Stimulated activated CD4-positive, alpha-beta T cell treated with anti-CD3 and anti-CD28 coated beads, Interleukin-4, amount 100 ng/mL, for 4 hours (primary cell): ENCODE measurements at regions not wholly inside any gene's neighbourhood (a gene's known extent, or its start where the extent isn't known, plus 50 kb on each side); places are given as distances from the start of the nearest gene placed in this dataset.

Experiments used
- DNase-seq, 2 experiments: peaks; one replicate each; pipeline ENCODE4 v3.0.0-alpha.2; 2020

DNA sequence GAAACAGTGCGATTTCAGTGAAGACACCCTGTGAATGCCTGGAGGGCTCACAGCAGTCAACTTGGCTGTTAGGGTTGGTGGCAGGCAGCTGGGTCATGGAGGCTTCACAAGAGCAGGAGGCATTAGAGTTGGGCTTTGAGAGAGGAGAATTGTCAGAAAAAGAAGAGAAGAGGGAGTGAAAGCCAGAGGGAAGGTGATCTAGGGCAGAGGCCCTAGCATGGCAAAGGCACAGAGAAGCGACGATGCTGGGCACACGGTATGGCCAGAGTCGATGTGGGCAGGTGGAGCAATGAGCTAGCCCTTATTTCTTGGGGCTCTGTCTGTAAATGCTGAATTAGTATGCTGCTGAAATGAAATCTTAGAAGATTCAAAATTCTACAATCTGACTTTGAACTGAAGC is 52.6 kb upstream of the OLFM4 start:
- no peak for DNase-seq

DNA sequence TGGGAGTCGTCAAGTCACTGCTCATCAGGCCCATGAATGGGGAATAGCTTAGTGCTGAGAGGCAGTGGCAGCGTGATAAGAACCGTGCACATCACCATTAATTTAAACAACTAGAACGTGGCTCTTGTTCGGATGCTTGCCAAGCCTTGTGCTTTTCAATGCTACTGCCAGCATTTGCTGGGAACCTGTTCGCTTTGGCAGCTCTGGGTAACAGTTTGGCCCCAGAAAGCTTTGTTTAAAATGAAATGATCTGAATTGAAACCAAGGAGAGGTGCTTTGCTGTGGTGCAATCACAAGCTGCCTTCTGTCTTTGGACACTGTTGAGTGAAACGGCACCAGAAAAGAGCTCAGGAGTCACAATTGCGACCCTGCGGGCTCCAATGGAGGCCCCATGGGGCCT is 53.5 kb upstream of the OLFM4 start:
- DNase-seq: no peak

DNA sequence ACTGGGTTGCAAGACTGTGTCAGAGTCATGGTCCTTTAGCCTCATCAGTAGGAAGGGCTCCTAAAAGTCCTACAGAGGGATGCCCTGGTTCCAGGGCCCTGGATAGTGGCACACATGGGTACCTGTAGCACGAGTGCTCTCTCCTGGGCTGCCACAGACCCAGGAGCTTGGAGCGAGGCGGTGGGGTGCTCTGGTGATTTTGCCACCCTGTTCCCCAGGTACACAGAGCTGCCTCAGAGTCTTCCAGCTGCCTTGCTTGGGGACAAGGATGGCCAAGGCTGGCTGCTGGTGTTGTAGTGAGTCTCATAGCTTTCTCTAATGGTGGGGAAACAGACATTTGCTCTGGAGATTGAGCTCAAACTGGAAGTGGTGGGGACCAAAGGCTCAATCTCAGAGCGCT is 53.9 kb upstream of the OLFM4 start:
- no peak for DNase-seq

DNA sequence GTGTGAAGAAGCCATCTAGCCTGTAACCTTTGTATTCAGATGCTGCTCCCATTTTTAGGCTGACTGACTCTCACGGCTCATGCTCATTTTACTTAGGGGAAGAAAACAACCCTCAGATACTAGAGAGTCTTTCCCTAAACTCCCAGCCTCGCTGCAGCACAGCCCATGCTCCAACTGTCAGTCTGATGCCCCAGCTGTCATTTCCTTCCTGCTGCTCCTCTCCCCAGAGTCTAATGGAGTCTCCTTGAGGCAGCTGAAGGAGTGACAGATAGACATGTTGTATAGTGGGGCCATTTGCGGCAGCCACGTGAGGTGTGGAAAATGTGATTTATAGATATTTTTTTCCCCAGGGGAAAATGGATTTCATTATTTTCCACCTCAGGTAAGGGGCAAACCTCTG is 59.2 kb upstream of the OLFM4 start:
- DNase-seq: no peak

DNA sequence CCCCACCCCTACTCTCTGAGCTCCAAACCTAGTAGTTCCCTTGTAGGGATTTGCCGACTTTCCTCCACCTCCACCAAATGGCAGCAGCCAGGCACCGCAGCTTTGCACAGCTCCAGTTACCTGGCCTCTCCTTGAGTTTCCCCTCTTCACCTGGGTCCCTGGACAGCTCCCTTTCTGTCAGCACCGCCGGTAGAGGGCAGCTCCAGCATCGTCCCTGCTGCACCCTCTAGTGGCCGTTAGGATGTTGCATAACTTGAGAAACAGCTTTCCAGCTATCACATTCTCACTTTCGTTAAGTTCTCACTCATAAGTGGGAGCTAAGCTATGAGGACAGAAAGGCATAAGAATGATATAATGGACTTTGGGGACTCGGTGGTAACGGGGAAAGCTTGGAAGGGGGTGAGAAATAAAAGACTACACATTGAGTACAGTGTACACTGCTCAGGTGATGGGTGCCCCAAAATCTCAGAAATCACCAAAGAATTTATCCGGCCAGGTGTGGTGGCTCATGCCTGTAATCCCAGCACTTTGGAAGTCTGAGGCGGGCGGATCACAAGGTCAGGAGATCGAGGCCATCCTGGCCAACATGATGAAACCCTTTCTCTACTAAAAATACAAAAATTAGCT is 60.4 kb upstream of the OLFM4 start:
- DNase-seq: peak; percentile 40 to 45

- no peak for DNase-seq
Measured at GRCh38 chr13:52961987-52962386, 66.6 kb upstream of the OLFM4 start.

DNA sequence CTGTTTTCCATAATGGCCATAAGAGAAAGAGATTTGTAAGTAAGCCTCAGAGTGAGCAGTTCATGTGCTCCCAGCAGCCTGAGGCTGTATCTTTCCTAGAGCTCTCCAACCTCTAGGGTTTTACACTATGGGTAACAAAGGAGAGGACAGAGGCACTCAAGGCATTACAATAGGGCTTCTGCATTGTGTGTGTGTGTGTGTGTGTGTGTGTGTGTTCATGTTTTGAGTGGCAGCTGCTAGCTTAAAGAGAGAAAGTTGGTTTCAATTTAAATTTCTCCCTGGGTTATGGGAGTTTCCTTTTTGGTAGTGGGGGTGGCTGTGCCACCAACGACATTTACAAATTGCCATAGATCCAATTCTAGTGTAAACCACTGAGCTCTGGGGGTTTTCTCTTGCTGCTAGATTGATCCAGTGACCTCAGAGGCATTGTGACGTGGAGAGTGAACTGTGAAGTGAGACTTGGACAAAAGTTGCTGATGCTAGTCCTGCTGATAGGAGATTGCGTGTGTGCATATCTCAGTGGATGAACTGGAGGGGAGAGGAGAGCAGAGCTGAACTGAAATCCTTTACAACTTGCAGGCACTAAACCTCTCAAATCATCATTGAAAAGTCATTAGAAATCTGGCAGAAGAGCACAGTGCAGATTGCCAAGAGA is 67.2 kb upstream of the OLFM4 start:
- DNase-seq: no peak

DNA sequence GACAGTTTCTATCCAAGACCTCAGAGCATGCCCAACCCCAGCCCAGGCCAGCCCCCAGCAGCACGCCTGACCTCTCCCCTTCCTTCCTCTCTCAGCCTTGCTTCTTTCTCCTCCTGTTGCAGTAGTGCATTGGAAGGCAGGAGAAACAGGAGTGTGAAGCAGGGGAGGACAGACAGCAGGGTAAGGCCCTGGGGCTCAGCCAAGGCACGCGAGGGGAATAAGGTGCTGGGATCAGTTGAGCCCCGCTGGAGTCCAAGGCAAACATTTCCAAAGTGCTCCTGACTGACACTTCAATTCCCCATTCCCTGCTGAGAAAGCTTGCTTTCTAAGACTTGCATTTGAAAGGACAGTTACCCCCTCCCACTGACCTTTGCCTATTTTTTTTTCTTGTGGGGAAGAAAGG is 73.1 kb upstream of the OLFM4 start:
- DNase-seq: no peak

GRCh38 chr13:52954838-52955237 is 73.8 kb upstream of the OLFM4 start:
- DNase-seq: no peak

DNA sequence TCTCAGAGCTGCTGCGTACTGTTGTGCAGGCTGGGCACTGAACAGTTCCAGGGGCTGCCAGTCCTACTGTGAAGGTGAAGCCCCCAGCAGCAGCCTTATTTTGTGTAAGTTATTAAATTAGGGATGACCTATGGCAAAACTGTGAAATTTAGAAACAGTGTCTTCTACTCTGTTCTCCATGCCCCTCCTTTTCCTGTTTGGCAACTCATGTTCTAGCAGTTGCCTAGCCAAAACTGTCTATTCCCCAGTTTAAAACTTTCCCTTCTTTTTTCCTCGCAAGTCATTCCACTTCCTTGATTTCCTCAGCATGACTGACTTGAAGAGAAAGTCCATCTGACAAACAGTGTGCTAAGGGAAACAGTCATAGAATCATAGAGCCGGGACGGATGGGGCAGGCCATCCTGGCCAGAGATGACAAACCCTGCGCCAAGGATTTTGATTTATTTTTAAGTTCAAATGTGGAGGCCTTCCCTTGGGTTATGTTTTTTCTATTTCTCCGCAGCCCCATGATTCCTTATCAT is 78.1 kb upstream of the OLFM4 start:
- no peak for DNase-seq

GRCh38 chr13:52949742-52950141 is 78.9 kb upstream of the OLFM4 start:
- DNase-seq: no peak

DNA sequence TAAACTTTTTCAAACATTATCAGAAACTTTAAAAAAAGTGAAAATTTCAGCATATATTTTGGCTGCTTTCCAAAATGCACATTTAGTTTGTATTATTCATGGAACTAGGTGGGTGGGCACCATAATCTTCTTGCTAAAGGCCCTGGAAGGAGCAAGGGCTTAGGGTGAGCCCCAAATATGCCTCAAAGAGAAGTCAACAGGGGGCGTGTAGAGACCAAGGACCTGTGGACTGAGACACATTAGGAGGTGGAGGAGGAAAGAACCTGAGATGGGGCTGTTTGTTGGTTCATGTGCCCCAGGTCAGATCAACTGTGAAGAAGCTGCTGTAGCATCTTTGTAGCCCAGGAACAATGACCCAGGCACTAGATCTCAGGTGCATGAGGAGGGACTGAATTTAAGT is 79.6 kb upstream of the OLFM4 start:
- no peak for DNase-seq

- DNase-seq: no peak
Measured at GRCh38 chr13:52947921-52948373, 80.7 kb upstream of the OLFM4 start.

DNA sequence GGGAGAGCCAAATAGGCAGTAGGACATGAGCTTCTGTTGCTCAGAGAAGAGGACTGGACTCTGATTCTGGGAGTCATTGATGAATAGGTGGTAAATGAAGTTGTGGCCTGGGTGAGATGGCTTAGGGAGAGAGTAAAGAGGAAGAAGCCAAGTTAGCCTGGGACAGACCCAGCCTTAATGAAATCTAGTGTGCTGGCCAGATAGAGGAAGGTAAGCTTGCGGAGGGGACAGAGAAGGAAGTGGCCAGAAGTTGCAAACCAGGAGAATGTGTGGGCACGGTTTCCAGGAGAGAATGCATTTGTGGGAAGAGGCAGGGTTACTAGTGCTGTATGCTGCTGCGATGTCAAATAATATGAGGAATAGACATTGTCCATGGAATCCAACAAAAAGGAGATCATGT is 83.3 kb upstream of the OLFM4 start:
- no peak for DNase-seq

DNA sequence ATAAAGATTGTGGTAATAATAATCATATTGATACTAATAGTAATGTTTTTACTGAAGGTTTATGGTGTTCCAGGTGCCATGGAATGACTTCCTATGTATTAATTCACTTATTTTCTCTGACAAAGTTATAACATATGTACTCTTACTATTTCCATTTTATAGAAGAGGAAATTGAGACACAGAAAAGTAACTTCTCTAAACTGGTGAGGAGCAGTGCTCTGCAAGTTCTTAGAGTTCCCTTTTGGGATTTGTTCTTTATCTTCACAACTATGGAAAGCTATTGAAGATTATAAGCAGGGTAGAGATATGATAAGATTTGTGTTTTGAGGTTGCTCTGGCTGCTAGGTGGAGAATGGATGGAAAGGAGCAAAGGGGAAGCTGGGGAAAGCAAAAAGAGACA is 83.9 kb upstream of the OLFM4 start:
- DNase-seq: no peak

GRCh38 chr13:52938065-52938464 is 89.6 kb upstream of the PCDH8 start:
- no peak for DNase-seq

DNA sequence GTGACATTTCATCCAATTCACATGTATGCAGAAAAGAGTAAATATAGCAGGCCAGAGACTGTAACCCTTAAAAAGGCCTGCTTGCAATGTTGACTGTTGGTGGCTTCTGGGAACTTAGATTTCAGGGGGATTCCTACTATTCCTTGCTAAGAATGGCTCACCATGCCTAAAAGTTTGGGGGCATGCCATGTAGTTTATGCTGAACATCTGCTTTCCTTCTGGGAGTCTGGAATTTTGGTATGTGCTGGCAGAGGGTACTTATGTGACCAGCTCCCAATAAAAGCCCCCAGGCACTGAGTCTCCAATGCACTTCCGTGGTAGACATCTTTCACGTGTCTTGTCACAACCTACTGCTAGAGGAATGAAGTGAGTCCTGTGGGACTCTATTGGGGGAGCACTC is 88.4 kb upstream of the PCDH8 start:
- no peak for DNase-seq

DNA sequence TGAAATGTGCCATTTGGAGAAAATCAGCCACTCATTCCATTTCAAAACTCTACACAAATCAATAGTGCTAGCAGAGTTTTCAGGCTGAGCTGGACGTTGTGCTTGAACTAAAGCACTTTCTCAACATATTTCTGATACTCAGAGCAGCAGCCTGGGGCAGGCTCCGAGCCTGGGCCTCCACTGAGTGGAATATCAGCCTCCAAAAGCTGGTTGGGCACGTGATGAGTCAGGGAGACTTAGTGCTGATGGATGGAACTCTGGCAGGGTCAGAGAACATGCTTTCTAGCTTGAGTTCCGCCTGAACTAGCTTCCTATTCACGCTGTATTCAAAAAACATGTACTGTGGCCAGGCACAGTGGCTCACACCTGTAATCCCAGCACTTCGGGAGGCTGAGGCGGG is 85.8 kb upstream of the PCDH8 start:
- DNase-seq: no peak

DNA sequence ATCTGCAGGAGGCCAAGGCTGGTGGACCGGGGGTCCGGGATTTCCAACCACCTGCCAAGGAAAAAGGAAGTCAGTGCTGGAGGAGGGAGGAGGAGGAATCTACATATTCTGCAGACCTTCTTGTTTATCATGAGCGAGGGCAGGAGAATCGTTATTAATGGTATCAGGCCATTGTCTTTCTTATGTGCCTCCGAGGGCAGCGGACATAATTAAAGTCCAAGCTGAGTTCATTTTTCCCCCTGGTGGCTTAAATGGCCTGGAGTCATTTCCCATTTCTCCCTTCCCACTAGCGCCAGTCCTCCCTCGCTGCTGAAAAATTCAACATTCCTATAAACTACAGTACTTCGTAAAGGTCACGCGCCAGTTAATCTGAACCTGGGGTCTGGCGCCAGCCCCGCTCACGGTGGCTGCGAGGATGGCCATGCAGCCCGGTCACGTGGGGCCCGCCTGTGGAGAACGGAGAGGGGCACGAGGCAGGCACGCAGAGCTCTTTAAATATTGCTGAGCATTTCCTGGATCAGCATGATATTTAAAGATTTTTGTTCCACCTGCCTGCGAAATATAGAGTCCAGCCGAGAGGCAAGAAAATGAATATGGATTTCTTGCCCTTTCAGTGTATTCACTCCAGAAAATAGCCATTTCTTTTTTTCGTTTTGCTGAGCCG is 85.2 kb upstream of the PCDH8 start:
- DNase-seq: no peak

- no peak for DNase-seq
Measured at GRCh38 chr13:52933099-52933498, 84.7 kb upstream of the PCDH8 start.

DNA sequence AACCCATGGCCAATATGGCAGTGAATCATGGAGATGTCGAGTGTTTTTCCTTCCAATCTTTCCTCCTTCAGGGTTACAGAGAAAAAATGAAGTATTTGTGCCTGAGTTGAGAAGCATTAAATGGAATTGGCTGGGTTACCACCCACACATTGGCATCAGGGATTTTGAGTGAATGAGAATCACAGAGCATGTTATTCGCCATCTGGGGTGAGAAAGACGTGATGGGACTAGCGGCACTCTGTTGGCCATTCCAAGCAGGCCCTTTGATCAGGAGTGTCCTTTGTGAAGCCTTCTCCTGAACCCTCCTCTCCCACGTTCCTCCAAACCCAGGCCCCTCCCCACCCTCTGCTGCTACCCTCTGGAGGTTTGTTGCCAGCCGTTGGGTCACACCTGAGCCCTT is 84.2 kb upstream of the PCDH8 start:
- no peak for DNase-seq

- no peak for DNase-seq
Measured at GRCh38 chr13:52931539-52932431, 83.3 kb upstream of the PCDH8 start.

GRCh38 chr13:52931131-52931530 is 82.7 kb upstream of the PCDH8 start:
- DNase-seq: no peak
